ENCODE measurements at regions not wholly inside any gene's neighbourhood (a gene's known extent, or its start where the extent isn't known, plus 50 kb on each side); places are given as distances from the start of the nearest gene placed in this dataset.
"Not testable (repeated sequence)": the region's sequence is repeated elsewhere in the genome, so short reads cannot be mapped to it uniquely, and the experiment has no call there.

DNA sequence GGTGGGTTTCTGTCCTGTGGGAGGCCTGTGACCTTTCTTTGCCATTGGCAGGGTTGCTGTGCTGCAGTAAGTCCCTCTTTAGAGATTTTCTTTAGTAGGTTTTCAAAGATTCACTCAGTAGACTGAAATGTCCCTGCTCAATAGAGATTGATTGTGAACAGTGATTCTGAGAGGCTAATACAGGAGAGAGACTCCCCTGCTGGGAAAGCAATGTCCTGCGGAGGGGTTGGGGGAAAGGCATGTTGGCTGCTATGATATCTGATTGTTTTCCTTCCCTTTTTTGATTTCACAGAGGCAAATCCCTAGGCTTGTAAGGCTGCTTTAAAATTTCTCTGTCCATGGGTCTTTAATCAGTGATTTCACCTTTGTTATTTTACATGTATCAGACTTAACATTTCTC is 589.9 kb downstream of the ADGRL2 start:
- DNase-seq, result no peak

DNA sequence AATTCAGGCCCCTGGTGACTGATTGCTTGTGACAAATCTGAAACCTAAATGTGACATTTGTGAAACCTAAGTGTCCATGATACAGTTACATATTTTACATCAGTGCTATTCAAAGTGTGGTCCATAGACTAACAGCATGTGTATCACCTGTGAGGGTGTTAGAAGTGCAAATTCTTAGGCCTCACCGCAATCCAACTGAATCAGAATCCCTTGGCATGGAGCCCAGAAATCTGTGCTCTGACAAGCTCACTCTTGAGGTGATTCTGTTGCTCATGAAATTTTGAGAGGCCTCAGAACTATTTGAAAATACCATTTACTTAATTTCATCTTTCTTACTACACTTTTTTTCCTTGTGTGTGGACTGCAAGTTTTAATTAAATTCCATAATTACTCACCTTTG is 587.9 kb downstream of the ADGRL2 start:
- no peak for DNase-seq

DNA sequence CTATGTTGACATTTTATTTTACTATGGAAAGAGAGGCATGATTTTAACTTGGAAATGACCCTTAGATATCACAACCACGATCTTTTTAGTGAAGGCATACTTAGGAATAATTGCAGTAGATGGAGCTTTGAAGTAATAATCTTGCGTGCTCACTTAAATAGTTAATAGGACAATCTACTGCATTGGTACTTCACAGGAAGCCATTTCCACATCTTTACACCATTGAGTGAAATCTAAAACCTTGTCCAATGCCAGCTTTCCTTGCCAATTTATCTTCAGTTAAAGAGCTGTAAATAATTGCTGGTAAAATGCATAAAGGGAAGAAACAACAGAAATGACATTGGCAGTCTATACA is 586.3 kb downstream of the ADGRL2 start:
- no peak for DNase-seq

DNA sequence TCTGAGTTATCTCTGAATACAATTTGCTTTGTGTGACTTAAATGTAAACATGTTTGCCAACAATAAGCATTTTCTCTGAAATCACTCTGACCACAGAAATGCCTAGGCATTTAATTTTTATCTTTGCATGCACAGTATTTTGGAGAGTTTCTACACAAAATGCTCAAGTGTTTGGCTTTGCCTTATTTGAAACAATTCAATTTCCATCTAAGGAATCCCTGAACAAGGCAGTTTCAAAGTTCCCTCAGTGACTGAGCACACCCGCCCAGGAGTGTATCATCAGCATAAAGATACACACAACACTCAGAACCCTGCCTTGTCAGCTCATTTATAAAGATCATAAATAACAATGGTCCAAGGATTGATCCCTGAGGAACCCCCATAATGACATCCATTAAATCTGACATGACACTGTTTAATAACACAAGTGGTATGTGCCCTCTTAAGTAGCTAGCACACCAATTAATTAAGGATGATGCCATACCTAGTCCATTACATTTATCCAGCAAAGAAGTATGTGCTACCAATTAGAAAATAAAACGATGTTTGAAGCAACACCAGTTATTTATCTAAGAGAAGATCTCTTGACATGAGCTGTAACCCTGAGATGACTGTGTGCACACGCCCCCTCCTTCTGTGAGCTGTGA is 585.8 kb downstream of the ADGRL2 start:
- no peak for DNase-seq

DNA sequence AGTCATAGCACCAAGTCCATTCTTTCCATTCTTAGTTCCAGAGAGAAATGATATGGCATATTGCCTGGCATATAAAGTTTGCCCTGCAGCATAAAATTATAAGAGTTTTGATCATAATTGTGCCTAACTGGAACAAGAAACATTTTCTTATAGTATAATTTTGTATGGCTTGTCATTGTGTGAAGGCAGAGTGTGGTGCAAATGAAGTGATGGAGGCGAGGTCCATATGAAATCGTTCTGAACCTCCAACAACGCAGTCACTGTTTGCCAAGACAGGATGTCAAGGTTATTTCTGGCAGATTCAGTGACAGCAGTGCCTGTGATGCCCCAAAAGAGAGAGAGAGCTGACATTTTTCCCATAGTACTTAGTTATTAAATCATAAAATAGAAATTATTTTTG is 584.0 kb downstream of the ADGRL2 start:
- DNase-seq, result no peak

DNA sequence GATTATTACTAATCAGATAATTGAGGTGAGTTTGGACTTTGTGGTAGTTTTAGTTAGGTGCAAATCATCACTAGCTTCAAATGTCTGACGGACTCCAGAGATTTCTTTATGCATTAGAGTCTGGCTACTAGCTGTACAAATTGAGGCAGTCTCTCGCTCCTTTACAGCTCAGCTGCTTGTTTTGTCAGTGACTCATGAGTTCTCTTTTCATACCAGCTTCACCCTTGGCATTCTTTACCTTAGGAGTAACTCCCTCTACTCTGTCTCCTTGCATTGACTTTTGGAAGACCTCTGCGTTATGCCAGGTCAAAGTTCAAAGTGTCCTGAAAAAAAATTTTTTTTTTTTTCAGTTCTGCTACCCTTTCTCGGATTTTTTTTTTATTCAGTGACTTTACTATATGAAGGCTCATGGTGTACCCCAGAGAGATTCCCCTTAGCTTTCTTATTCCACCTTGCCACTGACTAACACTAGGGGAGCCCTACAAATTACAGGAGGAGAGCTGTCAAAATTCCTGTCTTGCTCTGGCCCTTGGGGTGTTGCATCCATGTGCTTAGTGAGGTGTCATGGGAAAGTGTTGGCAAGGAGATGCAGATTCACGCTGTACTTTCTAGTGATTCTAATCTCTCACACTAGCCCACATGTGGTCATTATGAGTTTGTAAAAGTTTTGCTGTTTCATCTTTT is 576.6 kb downstream of the ADGRL2 start:
- no peak for DNase-seq

DNA sequence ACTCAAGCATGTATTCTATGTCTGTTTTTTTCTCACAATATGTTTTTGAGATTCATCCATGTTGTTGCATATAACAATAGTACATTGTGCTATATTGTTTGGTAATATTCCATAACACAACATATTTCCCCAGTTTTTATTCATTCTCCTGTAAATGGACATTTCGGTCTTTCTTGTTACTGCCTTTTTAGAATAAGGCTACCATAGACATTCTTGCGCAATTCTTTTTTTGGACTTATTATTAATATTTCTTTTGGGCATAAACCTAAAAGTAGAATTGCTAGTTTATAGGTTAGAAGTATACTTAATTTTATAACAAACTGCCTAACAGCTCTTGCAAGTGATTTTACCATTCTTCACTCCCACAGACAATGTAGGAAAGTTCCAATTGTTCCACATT is 573.0 kb downstream of the ADGRL2 start:
- no peak for DNase-seq

DNA sequence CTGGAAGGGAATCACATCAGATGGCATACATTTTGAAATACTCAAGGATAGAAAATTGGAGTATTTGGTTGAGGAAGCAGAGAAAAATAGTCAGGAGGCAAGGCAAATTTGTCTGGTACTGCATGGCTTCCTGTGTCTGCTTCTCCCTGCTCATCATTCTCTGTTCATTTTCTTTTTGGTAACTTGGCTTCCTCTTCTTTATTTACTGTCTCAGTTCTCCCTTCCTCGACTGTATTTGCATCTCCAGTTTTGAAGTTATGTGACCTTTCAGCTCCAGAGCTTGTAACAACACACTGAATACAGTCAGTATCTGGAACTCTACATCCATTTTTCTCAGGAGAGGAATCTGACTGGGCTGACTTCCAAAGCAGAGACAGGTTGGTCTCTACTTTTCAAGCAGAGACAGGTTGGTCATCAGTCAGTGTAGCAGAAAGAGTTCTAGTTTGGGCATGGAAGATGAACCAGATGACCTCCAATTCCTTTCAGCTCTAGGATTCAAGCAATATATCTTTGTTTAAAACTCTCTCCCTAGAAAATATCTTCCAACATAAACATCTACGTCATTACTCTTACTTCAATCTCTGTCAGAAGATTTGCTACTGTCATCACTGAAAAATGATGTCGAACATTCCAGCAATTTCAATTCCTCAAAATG is 571.2 kb downstream of the ADGRL2 start:
- DNase-seq, result no peak

DNA sequence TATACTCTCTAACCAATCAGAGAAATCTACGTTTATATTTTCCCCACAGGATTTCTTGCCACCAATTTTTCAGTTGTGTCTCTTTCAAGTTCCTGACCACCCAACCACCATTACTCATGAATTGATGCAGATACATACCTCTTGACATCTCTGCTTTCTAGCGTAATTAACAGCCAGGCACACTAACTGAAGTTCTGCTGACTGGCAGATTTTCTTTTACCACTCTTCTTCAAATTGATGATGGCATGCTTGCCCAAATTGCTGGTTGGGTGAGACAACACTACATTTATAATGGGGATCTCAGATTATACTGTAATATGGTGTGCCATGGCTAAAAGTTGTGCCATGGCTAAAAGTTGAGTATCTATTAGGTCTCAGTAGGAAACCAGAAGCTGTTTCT is 566.7 kb downstream of the ADGRL2 start:
- DNase-seq, result no peak

DNA sequence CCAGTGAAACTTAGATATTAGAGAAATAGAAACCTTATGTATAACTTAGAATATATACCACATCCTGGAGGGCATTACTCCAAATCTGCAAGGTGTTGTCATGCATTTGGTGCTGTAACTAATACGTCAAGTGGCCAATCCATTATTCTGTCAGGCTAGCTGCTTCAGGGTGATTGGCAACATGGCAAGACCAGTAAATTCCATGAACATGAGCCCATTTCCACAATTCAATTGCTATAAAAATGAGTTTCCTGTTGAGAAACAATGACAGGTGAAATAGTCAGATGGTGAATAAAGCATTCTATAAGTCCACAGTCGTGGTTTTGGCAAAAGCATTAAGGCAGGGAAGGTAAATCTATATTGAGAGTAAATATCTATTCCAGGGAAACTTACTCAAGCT is 566.0 kb downstream of the ADGRL2 start:
- DNase-seq, result no peak

DNA sequence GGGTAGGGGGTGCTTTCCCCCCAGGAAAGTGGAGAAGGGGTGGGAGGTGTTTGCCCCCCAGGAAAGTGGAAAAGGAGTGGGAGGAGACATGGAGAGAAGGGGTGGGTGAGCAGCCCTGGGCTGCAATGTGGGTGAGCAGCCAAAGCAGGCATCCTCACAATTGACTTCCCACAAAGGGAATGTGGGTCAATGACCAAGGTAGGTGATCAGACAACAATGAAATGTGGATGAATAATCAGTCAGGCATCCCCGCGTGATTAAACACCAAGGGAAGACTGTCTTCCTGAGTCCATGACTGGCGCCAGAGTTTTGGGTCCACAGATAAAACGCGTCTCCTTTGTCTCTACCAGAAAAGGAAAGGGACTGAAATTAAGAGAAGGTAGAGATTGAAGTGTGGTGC is 558.8 kb downstream of the ADGRL2 start:
- not testable (repeated sequence) for DNase-seq

DNA sequence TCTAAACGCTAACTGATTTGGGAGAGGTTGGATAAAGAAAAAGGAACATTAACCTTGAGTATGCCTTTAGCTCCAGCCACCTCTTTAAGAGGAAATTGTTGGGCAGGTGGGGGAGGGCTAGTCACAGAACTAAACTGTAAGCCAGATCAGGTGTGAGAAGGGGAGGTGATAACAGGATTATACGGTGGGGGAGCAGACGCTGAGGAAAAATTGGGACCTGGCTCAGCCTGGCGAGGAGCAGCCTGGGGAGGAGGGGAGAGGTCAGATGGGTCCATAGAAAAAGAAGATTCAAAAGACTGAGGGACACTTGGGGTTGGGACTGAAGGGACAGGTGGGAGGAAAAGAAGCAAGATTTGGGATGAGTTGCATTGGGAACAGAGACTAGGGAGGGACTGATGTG is 558.0 kb downstream of the ADGRL2 start:
- not testable (repeated sequence) for DNase-seq

DNA sequence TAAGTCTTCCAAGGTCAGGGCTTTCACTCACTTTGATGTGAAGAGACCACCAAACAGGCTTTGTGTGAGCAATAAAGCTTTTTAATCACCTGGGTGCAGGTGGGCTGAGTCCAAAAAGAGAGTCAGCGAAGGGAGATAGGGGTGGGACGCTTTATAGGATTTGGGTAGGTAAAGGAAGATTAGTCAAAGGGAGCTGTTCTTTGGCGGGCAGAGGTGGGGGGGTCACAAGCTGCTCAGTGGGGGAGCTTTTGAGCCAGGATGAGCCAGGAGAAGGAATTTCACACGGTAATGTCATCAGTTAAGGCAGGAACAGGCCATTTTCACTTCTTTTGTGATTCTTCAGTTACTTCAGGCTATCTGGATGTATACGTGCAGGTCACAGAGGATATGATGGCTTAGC is 553.8 kb downstream of the ADGRL2 start:
- DNase-seq, result not testable (repeated sequence)

DNA sequence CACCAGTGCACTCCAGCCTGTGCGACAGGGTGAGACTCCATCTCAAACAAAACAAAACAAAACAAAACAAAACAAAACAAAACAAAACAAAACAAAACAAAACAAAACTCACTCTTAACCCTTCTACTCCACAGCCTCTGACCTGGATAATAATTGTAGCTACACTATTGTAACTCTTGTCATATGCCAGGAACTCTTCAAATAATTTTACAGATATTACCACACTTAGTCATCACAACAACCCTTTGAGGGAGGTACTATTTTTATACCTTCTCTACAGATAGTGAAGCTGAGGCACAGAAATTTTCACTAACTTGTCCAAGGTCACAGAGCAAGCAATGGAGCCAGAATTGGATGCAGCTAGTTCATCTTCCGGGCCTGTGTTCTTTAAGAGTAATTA is 547.8 kb downstream of the ADGRL2 start:
- DNase-seq, result no peak

DNA sequence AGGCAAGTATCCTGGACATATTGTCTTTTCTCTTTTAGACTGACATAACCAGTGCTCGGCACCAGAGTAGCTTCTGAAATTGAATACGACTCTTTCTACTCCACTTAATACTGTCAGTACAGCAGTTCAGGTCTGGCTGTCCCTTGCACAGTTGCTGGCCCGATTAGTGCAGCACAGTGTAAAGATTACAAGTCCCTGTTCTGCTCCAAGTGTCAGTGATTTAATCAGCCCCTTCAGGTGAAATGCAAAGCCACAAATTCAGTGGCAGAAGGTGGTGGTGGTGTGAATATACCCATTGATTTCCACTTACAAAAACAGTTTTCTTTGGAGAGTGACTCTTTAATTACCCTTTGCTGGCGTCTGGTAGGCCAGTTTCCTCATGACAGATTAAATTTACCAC is 545.4 kb downstream of the ADGRL2 start:
- DNase-seq, result no peak

DNA sequence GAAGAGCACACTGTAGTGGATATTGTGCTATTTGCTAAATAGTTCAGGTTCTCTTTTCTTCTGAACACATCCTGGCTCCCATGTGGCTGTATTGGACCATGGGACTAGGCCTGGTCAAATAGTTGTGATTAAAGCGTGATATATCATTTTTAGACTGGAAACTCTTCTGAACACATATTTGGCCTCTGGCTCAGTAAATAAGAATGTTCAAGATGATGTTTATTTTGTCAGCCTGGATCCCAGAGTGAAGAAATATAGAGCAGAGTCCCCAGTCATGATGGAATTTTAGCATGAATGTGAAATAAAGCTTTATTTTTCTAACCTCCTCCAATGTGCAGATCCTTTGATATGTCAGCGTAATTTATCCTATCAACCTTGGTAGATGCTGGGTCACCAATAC is 542.6 kb downstream of the ADGRL2 start:
- DNase-seq, result no peak

DNA sequence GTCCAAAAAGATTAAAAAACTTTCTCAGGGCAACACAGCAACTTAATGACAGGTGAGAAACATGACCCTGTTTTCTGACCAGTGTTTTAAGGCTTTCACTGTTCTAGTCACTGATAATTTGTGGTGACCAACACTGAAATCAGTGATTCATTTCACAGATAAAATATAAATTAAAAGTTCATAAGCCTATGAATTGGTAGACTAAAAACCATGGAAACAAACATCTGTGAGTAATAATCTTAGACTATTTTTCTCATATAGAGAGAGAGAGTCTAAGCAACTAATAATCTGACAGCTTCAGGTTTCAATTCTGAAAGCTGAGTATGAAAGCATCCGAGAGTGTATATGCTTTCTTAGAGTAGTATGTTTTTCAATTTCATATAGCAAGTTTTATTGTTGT is 536.9 kb downstream of the ADGRL2 start:
- DNase-seq, result no peak

DNA sequence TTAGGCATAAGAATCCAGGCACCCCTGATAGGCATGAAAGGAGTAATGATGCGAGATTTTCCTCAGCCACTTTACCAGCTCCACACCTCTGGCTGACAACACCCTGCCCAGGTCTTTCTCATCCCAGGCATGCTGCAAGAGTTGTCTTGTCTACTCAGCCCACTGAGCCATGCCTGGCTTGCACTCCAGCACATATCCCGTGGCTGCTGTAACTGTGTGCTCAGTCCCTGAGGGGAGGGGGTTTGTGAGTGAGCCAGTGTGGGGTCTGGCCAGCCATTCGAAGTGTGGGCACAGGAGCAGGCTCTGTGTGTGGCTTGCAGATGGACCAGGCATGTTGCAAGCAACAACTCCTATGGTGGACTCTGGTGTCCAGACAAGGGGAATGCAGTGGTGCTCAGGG is 529.6 kb downstream of the ADGRL2 start:
- no peak for DNase-seq

DNA sequence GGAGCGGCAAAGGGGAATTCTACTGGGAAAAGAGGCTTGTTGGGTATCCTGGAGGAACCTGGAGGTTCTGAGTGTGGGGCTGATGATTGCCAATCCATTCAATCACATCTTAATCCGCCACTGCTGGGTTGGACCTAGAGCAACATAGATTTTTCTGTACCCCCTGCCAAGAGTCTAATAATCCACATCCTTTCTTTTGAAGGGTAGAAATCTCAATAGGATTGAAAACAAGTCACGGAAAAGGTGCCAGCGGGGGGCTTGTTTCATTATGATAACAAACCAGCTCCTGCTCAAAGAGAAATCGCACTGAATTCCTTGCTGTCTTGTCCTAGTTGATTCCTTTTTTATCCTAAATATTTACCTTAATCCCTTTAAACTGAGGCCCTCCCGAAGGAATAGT is 528.5 kb downstream of the ADGRL2 start:
- DNase-seq, result no peak

DNA sequence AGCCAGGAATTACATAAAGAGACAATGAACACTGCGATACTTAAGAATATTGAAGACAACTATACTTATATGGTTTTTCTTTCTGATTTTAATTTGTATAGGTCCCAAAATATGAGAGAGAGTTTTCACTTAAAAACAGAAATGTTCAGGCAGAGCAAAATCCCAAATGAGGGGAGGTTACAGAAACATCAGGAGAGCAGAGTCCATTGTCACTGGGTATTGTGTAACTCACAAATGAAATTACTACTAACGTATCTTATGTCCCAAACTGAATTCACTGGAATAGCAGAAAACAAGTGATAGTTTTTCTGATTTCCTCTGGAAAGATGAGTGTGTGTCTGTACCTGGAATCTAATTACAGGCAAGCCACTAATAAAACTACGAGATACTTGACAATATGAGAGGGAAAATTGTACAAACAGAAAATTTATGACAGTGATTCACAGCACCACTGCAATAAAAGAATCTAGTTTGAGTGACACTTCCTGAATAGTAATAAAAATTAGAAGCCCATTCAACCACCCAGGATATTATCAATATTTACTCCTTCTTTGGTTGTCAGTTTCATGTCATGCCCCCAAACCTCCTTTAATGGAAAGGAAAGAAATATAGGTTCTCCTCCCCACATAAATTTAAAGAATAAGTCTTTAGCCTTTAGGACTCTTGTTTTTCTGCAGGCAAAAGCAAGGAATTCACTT is 522.6 kb downstream of the ADGRL2 start:
- DNase-seq, result no peak

DNA sequence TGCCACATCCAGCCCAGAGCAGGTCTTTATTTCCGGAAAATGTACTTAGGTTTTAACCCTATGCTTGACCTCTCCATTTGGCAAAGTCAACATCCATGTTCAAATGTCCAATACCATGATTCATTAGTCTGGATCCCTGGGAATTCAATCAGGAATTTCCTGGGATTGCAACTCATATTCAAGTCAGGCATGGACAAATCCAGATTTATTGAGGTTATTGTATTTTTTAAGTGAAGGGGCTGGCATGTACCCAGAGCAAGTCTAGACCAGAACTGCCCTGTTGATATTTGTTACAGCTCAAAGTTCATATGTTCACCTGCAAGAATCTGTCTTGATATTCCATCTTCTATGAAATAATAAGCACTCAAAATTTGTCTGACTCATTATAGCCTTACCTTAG is 521.1 kb downstream of the ADGRL2 start:
- no peak for DNase-seq

DNA sequence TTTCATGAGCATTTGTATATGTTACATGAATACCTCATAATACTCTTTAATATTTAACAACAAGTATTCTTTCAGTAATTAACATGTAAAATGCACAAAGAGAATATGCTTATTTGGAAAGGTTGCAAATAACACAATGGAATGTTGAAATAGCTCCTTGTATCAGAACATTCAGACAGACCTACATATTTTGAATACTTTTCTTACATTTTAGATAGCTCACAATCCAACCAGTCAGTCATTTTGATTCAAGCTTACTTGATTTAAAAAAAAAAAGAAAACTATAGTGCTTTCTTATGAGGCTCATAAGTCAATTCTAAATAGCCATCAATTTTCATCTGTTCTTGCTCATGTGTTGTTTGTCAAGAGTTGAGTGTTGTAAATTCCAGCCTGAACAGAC is 518.8 kb downstream of the ADGRL2 start:
- DNase-seq, result no peak

DNA sequence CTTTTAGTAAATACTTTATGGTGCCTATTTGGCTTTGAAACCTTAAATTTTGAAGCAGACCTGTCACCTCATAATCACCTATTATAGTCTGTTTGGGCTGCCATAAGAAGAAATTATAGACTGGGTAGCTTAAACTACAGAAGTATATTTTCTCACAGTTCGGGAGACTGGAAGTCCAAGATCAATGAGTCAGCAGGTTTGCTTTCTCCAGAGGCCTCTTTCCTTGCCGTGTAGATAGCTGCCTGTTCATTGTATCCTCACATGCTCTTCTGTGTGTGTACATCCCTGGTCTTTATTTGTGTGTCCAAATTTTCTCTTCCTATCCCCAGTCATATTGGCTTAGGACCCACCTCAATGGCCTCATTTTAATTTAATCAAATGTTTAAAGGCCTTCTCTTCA is 518.2 kb downstream of the ADGRL2 start:
- DNase-seq, result no peak

DNA sequence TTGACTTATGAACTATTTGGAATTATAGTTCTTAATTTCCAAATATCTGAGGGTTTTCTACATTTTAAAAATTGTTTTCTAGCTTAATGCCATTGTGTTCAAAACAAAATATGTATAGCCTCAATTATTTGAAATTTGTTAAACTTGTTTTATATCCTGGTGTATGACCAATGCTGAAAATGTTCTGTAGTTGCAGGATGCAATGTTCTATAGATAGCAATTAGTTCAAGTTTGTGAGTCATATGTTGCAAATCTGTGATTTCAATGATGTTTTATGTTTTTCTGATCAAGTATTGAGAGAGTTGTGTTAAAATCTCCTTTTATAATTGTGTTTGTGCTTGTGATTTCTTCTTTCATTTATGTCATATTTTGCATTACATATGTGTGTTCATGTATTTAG is 517.5 kb downstream of the ADGRL2 start:
- DNase-seq, result no peak

Measured in activated gamma-delta T cell treated with Interleukin-2 at 50 U/mL for 16 hours (primary cell).